ENCODE measurements at regions not wholly inside any gene's neighbourhood (a gene's known extent, or its start where the extent isn't known, plus 50 kb on each side); places are given as distances from the start of the nearest gene placed in this dataset.

GRCh38 chr16:55955845-55956244 is 80.7 kb upstream of the CES5A start:
- DNase-seq (ENCODE audit: low read depth) = no peak
- no peak overlapping the region for H3K4me3 ChIP-seq (ENCODE audit: low read length)
- TF ChIP-seq CTCF (conservative IDR thresholded peaks at IDR 0.05; ENCODE audit: low read depth, low read length) = no peak

GRCh38 chr16:55955424-55955823 is 80.3 kb upstream of the CES5A start:
- no peak for DNase-seq (ENCODE audit: low read depth)
- no peak for TF ChIP-seq CTCF (conservative IDR thresholded peaks at IDR 0.05; ENCODE audit: low read depth, low read length)
- H3K4me3 ChIP-seq (ENCODE audit: low read length) = no peak overlapping the region

GRCh38 chr16:55954906-55955305 is 79.7 kb upstream of the CES5A start:
- no peak for DNase-seq (ENCODE audit: low read depth)
- no peak for TF ChIP-seq CTCF (conservative IDR thresholded peaks at IDR 0.05; ENCODE audit: low read depth, low read length)
- H3K4me3 ChIP-seq (ENCODE audit: low read length) = no peak overlapping the region

GRCh38 chr16:55949518-55949917 is 74.3 kb upstream of the CES5A start:
- TF ChIP-seq CTCF (conservative IDR thresholded peaks at IDR 0.05; ENCODE audit: low read depth, low read length) = no peak
- no peak overlapping the region for H3K4me3 ChIP-seq (ENCODE audit: low read length)
- DNase-seq (ENCODE audit: low read depth) = no peak

GRCh38 chr16:55948230-55948629 is 73.1 kb upstream of the CES5A start:
- DNase-seq (ENCODE audit: low read depth) = no peak
- no peak overlapping the region for H3K4me3 ChIP-seq (ENCODE audit: low read length)
- no peak for TF ChIP-seq CTCF (conservative IDR thresholded peaks at IDR 0.05; ENCODE audit: low read depth, low read length)

GRCh38 chr16:55947366-55947765 is 72.2 kb upstream of the CES5A start:
- no peak overlapping the region for H3K4me3 ChIP-seq (ENCODE audit: low read length)
- no peak for TF ChIP-seq CTCF (conservative IDR thresholded peaks at IDR 0.05; ENCODE audit: low read depth, low read length)
- no peak for DNase-seq (ENCODE audit: low read depth)

- TF ChIP-seq CTCF (conservative IDR thresholded peaks at IDR 0.05; ENCODE audit: low read depth, low read length) = peak; percentile 96
- no peak for DNase-seq (ENCODE audit: low read depth)
- H3K4me3 ChIP-seq (ENCODE audit: low read length) = no peak overlapping the region
Observed at GRCh38 chr16:55944377-55944802, 69.2 kb upstream of the CES5A start.

Data from retinal pigment epithelial cell (primary cell).